GM23338 (cell line): ENCODE measurements at regions not wholly inside any gene's neighbourhood (a gene's known extent, or its start where the extent isn't known, plus 50 kb on each side); places are given as distances from the start of the nearest gene placed in this dataset.

Experiments used
- ATAC-seq: fragments of 200-7000 bp; cut with Tn5 transposase; 3 replicates; pipeline ENCODE4 v1.9.1; 2020
- DNase-seq: peaks from one replicate; pipeline ENCODE4 v3.0.0-alpha.2; 2015; ENCODE audit warnings: low spot score
- H2AFZ ChIP-seq: fragments of 200-600 bp; sonication (generic); 2 replicates; pipeline ENCODE4 v1.8.0; 2016; ENCODE audit warnings: antibody characterized with exemption, mild to moderate bottlenecking, moderate library complexity
- H3F3A ChIP-seq: fragments of 200-600 bp; sonication (generic); replicated peaks from 2 replicates; pipeline ENCODE4 v1.8.0; 2017; ENCODE audit warnings: antibody characterized with exemption, mixed run types, low read depth
- H3K27ac ChIP-seq: fragments of 200-600 bp; sonication (generic); 2 replicates; pipeline ENCODE4 v1.6.1; 2016; ENCODE audit warnings: low read depth
- H3K27me3 ChIP-seq: fragments of 200-600 bp; sonication (generic); 2 replicates; pipeline ENCODE4 v1.8.0; 2016; ENCODE audit warnings: mild to moderate bottlenecking, mixed run types, moderate library complexity; ENCODE audit not compliant: insufficient read depth
- H3K36me3 ChIP-seq: fragments of 200-600 bp; sonication (generic); 2 replicates; pipeline ENCODE4 v1.8.0; 2016; ENCODE audit warnings: mild to moderate bottlenecking; ENCODE audit not compliant: insufficient read depth
- H3K4me1 ChIP-seq: fragments of 200-600 bp; sonication (generic); 2 replicates; pipeline ENCODE4 v1.8.0; 2016; ENCODE audit warnings: mild to moderate bottlenecking, moderate library complexity; ENCODE audit not compliant: insufficient read depth
- H3K4me2 ChIP-seq: fragments of 200-600 bp; sonication (generic); 2 replicates; pipeline ENCODE4 v1.7.1; 2017; ENCODE audit warnings: mixed run types
- H3K4me3 ChIP-seq: fragments of 200-600 bp; sonication (generic); 2 replicates; pipeline ENCODE4 v1.6.1; 2016; ENCODE audit warnings: mixed run types
- H3K79me2 ChIP-seq: fragments of 200-600 bp; sonication (generic); replicated peaks from 2 replicates; pipeline ENCODE4 v1.8.0; 2017; ENCODE audit warnings: mild to moderate bottlenecking; ENCODE audit not compliant: insufficient read depth
- H3K9me2 ChIP-seq: fragments of 200-600 bp; sonication (generic); 2 replicates; pipeline ENCODE4 v1.8.0; 2017; ENCODE audit not compliant: insufficient read depth
- H4K20me1 ChIP-seq: fragments of 200-600 bp; sonication (generic); replicated peaks from 2 replicates; pipeline ENCODE4 v1.8.0; 2017; ENCODE audit warnings: mild to moderate bottlenecking; ENCODE audit not compliant: insufficient read depth
- H3K27ac Mint-ChIP-seq: 2 replicates; pipeline ENCODE4 v1.8.0; 2020; ENCODE audit warnings: inconsistent platforms, mild to moderate bottlenecking, moderate library complexity, mixed read lengths
- H3K27me3 Mint-ChIP-seq: 3 replicates; pipeline ENCODE4 v1.8.0; 2022; ENCODE audit warnings: low read depth, mild to moderate bottlenecking, moderate library complexity, mixed read lengths, inconsistent platforms; ENCODE audit not compliant: insufficient read depth, poor library complexity
- H3K36me3 Mint-ChIP-seq: 3 replicates; pipeline ENCODE4 v1.8.0; 2021; ENCODE audit warnings: low read depth, mild to moderate bottlenecking, inconsistent platforms, moderate library complexity, mixed read lengths
- H3K4me1 Mint-ChIP-seq: 3 replicates; pipeline ENCODE4 v1.8.0; 2020; ENCODE audit warnings: mild to moderate bottlenecking, inconsistent platforms, mixed read lengths
- H3K4me3 Mint-ChIP-seq: 3 replicates; pipeline ENCODE4 v1.8.0; 2021; ENCODE audit warnings: moderate library complexity, mild to moderate bottlenecking, inconsistent platforms, mixed read lengths
- H3K9me3 Mint-ChIP-seq: 3 replicates; pipeline ENCODE4 v1.8.0; 2020; ENCODE audit warnings: moderate library complexity, mild to moderate bottlenecking, inconsistent platforms, mixed read lengths
- CREB1 ChIP-seq: fragments of 250-450 bp; sonication (Bioruptor Pico); IDR thresholded peaks from 2 replicates; pipeline ENCODE4 v1.5.0; 2020; ENCODE audit warnings: low read depth, mild to moderate bottlenecking, moderate library complexity
- ETS1 ChIP-seq: IDR thresholded peaks from 2 replicates; pipeline ENCODE4 v1.6.1; 2016; ENCODE audit warnings: antibody characterized with exemption
- EZH2 ChIP-seq: fragments of 200-600 bp; sonication (generic); IDR thresholded peaks from one replicate; pipeline ENCODE4 v1.8.0; 2017; ENCODE audit warnings: antibody characterized with exemption, mild to moderate bottlenecking, low read depth; ENCODE audit not compliant: unreplicated experiment
- EZH2phosphoT487 ChIP-seq: fragments of 200-600 bp; sonication (generic); IDR thresholded peaks from one replicate; pipeline ENCODE4 v1.8.1; 2018; ENCODE audit warnings: antibody characterized with exemption; ENCODE audit not compliant: unreplicated experiment
- POLR2AphosphoS5 ChIP-seq: IDR thresholded peaks from 2 replicates; pipeline ENCODE4 v1.6.1; 2016; ENCODE audit warnings: antibody characterized with exemption, low read depth
- STAT1 ChIP-seq: IDR thresholded peaks from one replicate; pipeline ENCODE4 v1.6.1; 2016; ENCODE audit warnings: antibody characterized with exemption; ENCODE audit not compliant: unreplicated experiment
- ZNF114 ChIP-seq: fragments of 250-450 bp; sonication (Bioruptor Pico); IDR thresholded peaks from 2 replicates; pipeline ENCODE4 v1.5.0; 2020; ENCODE audit warnings: mild to moderate bottlenecking, moderate library complexity
- ZNF331 ChIP-seq: fragments of 250-450 bp; sonication (Bioruptor Pico); IDR thresholded peaks from 2 replicates; pipeline ENCODE4 v1.5.0; 2020; ENCODE audit warnings: low read depth, mild to moderate bottlenecking, moderate library complexity
- ZNF462 ChIP-seq: fragments of 250-450 bp; sonication (Bioruptor Pico); IDR thresholded peaks from 2 replicates; pipeline ENCODE4 v1.5.0; 2020; ENCODE audit warnings: mild to moderate bottlenecking, moderate library complexity
- TF ChIP-seq, protein P1 (sequence below): IDR thresholded peaks from one replicate; pipeline ENCODE4 v1.6.1; 2018; ENCODE audit warnings: antibody characterized with exemption; ENCODE audit not compliant: unreplicated experiment

- no peaks in the 10 kb centered on the region for H3K9me2 ChIP-seq
- no peak overlapping the region for H2AFZ ChIP-seq
- ATAC-seq (no peak), DNase-seq (no peak)
- Mint-ChIP-seq H3K36me3 (no peaks in the 10 kb centered on the region), H3K4me3 (no peak overlapping the region), H3K27ac (no peak overlapping the region), H3K9me3 (no peaks in the 10 kb centered on the region), H3K4me1 (no peaks in the 10 kb centered on the region), H3K27me3 (no peaks in the 10 kb centered on the region)
- no peaks in the 10 kb centered on the region for H4K20me1 ChIP-seq
- no peaks in the 10 kb centered on the region for H3K79me2 ChIP-seq
- H3K27me3 ChIP-seq = no peaks in the 10 kb centered on the region
- no peaks in the 10 kb centered on the region for H3K4me1 ChIP-seq
- H3K27ac ChIP-seq = no peak overlapping the region
- H3K36me3 ChIP-seq = no peaks in the 10 kb centered on the region
- H3K4me2 ChIP-seq = no peak overlapping the region
- TF ChIP-seq EZH2phosphoT487 = no peak
- no peak for TF ChIP-seq POLR2AphosphoS5
- no peak for TF ChIP-seq EZH2
- no peak for TF ChIP-seq CREB1 (CRISPR knock-in tag)
- TF ChIP-seq STAT1 = no peak
- TF ChIP-seq ZNF462 (CRISPR knock-in tag) = no peak
- TF ChIP-seq ZNF331 (CRISPR knock-in tag) = no peak
- TF ChIP-seq ZNF114 (CRISPR knock-in tag) = no peak
- TF ChIP-seq, protein P1, sequence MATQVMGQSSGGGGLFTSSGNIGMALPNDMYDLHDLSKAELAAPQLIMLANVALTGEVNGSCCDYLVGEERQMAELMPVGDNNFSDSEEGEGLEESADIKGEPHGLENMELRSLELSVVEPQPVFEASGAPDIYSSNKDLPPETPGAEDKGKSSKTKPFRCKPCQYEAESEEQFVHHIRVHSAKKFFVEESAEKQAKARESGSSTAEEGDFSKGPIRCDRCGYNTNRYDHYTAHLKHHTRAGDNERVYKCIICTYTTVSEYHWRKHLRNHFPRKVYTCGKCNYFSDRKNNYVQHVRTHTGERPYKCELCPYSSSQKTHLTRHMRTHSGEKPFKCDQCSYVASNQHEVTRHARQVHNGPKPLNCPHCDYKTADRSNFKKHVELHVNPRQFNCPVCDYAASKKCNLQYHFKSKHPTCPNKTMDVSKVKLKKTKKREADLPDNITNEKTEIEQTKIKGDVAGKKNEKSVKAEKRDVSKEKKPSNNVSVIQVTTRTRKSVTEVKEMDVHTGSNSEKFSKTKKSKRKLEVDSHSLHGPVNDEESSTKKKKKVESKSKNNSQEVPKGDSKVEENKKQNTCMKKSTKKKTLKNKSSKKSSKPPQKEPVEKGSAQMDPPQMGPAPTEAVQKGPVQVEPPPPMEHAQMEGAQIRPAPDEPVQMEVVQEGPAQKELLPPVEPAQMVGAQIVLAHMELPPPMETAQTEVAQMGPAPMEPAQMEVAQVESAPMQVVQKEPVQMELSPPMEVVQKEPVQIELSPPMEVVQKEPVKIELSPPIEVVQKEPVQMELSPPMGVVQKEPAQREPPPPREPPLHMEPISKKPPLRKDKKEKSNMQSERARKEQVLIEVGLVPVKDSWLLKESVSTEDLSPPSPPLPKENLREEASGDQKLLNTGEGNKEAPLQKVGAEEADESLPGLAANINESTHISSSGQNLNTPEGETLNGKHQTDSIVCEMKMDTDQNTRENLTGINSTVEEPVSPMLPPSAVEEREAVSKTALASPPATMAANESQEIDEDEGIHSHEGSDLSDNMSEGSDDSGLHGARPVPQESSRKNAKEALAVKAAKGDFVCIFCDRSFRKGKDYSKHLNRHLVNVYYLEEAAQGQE = no peak
- no peak for TF ChIP-seq ETS1
- H3F3A ChIP-seq = no peaks in the 10 kb centered on the region
- H3K4me3 ChIP-seq = no peak overlapping the region
These were observed 842.1 kb upstream of the INTU start for GRCh38 chr4:126790633-126791032.
